HG02588 (cell line): ENCODE measurements at regions not wholly inside any gene's neighbourhood (a gene's known extent, or its start where the extent isn't known, plus 50 kb on each side); places are given as distances from the start of the nearest gene placed in this dataset.

Experiments used
- ATAC-seq: cut with Tn5 transposase; IDR thresholded peaks from one replicate; pipeline ENCODE4 v1.9.1; 2021; ENCODE audit warnings: mild to moderate bottlenecking, moderate library complexity; ENCODE audit not compliant: unreplicated experiment

DNA sequence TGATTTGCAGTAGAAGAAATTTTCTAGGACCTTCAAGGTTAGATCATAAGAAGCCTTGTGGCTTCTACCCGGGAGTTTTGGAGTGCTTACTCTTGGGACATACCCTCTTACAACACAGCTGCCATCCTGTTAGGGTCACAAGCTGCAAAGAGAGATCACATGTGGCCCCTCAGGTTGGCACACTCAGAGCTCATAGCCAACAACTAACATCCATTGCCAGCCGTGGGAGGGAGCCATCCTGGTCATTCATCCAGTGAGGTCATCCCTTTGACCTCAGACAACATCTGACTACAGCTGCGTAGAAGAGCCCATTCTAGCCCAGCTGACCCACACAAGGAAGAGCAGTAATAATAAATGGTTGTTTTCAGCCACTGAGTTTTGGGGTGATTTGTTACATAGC, 76.9 kb upstream of the NABP1 start:
- no peak for ATAC-seq

DNA sequence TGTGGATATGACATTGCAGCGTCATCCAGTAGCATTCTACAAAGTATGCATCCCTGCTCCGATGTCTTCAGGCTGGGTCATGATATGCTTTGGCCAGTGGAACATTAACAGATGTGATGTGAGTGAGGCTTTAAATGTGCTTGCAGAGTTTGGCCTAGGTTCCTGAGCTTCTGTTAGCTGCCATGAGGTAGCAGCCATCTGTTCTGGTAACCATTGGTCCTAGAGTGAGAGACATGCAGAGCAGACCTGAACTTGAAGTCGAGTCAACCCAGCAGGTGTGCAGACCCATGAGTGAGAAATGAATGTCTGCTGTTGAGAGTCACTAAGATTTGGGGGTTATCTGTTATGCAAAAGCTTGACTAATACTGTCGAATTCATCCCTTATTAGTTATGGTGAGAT, 73.8 kb upstream of the NABP1 start:
- no peak for ATAC-seq

DNA sequence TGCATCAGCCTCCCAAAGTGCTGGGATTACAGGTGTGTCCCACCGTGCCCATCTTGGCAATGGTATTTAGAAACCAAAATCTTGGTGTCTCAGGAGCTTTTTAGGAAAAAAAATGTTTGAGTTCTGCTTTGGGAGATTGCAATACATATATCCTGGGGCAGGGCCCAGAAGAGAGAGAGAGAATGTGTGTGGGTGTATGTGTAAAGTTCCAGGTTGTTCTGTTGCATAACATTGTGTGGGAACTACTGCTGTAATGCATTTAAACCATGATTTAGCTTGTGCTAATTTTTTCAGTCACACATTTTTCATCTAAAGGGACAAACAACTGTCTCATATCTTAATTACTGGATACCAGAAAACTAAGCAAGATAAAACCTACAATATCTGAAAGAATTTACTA, 70.8 kb upstream of the NABP1 start:
- no peak for ATAC-seq

DNA sequence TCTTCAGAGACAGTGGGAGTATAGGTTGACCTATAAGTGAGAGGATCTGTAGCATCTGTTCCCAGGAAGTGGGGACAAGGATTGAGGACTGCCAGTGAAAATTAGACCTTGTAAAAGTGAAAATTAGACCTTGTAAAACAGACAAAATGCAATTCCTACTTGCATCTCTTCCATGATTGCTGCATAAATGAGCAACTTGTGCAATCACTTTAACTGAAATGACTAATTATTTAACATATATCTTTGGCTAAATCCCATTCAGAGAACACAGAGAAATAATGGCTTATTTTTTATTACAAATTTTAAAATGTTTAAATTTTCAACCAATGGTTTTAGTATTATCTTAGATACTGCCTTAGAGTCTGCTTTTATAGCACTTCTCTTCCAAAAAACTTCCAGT, 67.2 kb upstream of the NABP1 start:
- no peak for ATAC-seq

DNA sequence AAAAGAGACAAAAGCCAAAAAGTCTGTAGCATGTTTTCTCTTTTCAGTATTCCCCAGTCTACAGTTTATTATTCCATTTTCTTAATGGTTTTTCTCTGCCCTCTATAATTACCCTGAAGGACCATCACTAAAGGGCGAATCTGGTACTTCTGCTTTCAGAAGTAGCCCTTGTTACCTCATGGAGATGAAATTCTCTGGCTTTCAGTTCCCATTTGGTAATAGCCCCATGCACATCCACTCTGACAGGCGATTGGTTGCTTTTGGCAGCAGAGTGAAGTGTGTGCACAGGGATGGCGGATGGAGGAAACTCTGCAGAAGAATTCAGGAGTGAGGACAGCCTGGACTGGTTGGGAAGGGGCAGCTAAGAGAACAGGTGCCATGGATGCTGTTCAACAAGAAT, 66.3 kb upstream of the NABP1 start:
- ATAC-seq: peak; percentile 99

DNA sequence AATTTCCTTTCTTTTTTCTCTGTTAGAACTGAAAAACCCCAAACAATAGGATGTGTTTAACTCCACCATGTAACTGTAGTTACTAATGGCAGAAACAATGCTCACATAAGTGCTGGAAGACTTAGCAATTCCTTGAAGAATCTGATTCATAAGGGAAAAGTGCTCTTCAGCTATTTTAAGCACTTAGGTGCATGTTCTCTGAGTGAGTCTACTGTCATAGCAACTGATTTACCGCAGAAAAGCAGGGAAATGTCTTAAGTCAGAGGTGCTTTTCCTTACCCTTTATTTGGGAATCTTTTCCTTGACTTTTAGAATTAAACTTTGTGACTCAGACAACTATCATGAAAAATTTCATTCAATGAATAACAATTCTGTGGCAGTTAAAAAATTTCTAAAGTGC, 65.4 kb upstream of the NABP1 start:
- no peak for ATAC-seq

DNA sequence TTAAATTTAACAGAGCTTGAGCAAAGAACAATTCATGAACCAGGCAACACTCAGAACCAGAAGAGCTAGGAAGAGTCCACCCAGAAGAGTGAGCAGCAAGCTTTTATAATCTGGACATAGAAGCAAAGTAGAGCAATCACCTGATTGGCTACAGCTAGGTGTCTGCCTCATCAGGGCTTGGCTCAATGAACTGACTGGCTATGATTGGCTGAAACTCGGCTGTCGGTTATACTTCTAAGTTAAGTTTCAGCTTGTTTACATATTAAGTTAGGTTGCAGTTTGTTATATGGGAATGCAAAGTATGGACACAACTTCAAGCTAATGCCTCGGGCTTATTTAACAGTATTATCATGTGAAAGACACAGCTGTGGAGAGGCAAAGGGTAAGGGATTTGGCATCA, 63.2 kb upstream of the NABP1 start:
- ATAC-seq: no peak

DNA sequence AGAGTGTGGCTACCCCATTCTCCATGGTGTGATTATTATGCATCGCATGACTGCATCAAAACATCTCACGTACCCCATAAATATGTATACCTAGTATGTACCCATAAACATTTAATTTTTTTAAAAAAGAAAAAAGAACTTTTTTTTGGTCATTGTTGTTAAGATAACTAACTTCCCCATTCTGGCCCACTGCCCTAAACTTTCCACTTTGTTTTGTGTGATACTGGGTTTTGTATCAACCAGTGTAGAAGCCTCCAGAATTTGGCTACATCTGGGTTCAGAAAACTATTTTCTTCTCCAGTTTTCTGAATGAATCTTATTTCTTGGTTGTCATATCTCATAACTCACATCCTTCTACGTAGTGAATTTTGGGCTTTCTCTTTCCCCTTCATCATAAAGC, 62.3 kb upstream of the NABP1 start:
- no peak for ATAC-seq

DNA sequence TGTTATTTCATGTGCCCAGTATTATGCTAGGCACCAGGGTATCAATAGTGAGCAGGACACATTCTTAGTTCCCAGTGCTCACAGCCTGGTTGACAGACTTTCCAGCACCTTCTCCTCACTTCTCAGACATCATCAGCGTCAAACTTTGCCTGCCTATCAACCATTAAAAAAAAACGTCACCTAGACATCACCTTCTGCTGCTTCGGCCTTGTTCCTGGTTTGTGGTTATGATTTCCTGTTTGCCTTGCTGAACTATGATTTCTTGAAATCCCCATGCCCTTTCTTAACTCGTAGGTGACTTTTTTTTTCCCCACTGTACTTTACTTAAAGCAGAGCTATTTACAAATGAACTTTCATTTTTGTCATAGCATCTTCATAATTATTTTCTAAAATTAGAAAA, 60.4 kb upstream of the NABP1 start:
- peak; percentile 87 for ATAC-seq

DNA sequence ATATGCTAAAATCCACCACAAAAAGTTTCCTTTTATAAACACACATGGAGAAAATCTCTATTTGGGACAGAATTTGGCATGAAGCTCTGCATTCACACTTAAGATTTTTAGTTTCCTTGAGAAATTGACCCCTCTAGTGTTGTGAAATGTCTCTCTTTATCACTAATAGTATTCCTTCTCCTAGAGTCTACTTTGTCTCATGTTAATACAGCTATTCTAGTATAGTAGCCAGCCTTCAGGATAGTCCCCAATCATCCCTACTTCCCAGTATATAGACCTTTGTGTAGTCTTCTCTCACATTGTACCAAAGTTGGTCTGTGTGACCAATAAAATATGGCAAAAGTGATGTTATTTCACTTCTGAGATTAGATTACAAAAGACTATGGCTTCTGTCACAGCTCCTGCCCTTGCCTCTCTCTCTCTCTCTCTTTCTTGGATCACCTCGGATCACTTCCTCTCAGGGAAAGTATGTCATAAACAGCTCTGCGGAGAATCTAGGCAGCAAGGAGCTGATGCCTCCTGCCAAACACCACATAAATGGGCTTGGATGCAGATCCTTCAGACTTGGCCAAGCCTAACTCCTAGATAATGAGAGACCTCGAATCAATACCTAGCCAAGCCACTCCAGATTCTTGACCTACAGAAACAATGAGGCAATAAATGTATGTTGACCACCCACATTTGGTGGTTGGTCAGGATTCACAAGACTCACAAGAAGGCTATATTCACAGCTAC, 59.7 kb upstream of the NABP1 start:
- ATAC-seq: peak; percentile 6

DNA sequence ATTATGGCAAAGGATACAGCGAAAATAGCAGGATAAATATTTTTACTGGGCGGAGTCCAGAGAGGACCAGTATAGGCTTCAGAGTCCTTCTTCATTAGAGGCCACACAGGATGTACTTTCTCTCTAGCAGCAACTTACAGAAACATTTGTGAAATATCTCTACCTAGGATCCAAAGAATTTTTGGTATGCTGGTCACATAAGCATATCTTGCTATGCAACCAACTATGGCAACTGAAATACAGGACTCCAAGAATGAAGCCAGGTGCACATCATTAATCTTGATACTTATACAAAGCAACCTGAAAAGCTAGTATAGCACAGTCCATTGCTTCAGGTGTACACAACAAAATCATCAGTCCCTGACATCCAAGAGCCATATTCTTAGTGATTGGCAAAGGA, 59.1 kb upstream of the NABP1 start:
- no peak for ATAC-seq

DNA sequence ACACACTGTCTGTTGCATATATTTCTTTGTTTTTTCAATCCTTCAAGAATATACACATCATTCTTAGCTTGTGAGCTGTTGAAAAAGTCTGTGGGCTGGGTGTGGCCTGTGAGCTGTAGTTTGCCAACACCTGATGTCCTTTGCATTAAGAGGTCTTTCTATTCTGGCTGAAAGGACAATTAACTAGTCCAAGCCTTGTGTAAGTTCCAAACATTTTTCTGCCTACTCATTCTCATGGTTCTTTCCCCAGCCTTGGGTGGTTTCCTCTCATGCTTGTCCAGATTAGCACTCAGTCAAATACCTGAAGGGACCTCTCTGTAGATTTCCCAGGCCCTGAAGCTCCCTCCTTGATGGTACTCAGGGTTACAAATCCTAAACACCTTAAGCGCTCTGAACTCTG, 57.8 kb upstream of the NABP1 start:
- ATAC-seq: no peak

DNA sequence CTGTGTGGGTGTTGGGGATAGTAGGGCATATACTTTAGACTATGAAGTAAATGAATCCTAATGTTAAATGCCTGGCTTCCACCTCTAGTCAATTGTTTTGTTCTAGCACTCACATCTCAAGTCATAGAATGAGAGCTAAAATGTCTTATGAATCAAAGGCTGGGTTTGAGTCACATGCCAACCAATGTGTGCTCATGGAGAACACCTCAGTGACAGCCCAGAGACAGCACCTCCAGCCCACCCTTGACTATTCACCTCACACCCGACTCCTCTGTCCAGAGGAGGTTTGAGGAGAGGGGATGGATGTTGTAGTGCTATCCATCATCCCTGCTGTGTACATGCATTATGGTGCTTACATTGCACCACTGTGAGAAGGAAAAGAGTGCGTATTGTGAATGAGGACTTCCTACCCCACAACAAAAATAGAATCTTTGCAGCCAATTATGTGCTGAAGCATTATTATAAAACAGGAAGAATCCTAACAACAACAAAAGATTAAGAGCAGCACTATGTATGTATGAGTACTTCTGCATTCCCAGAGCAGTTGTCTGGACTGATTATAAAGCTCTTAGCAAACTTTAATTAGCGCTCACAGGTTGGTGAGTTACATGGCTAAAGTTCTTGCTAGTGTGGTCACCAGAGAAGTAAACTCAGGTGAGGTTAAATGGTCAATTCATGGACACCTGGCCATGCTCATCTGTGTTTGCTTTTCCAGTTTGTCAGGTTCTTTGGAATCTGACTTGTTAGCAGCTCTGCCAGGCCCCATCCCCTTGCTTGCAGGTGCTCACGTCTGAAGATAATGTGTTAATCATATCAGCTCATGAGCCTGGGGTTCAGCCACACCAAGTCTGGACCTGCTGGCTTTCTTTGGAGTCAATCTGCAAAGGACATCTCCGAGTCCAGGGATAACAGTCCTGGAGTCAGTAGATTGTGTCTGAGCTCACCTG, 55.3 kb upstream of the NABP1 start:
- no peak for ATAC-seq

DNA sequence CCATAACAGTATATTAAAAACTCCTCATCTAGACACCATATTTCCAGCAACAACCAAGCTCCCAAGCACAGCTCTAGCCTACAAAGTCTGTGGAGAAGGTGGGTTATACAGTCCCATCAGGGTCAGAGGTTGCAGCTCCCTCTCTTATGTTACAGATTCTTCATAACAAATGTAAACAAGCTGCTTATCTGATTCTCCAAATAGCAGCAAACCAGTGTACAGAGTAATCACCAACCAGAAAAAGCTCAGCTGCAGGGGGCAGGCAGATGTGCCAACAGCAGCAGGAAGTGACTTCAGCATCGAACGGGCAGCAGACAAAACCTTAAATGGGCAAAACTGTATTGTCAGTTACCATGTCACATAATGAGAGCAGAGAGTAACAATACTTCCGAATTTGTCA, 52.9 kb upstream of the NABP1 start:
- ATAC-seq: peak; percentile 64

DNA sequence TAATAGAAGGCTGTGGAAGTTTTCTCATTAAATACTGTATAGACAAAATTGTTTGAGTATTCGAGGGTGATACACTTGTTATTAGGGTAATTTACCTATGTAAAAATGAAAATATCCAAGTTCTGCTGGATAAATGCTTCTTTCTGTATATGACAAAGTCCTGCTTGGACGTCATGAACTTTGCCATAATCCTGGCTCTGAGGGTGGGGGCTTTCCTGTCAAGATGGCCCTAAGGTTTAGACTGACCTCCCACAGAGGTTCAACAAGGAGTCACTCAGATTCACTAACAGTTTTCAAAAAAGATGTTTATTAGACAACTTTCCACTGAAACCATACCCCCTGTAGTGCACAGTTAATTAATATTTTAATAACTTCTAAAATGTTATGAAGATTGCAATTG, 52.5 kb upstream of the NABP1 start:
- no peak for ATAC-seq

DNA sequence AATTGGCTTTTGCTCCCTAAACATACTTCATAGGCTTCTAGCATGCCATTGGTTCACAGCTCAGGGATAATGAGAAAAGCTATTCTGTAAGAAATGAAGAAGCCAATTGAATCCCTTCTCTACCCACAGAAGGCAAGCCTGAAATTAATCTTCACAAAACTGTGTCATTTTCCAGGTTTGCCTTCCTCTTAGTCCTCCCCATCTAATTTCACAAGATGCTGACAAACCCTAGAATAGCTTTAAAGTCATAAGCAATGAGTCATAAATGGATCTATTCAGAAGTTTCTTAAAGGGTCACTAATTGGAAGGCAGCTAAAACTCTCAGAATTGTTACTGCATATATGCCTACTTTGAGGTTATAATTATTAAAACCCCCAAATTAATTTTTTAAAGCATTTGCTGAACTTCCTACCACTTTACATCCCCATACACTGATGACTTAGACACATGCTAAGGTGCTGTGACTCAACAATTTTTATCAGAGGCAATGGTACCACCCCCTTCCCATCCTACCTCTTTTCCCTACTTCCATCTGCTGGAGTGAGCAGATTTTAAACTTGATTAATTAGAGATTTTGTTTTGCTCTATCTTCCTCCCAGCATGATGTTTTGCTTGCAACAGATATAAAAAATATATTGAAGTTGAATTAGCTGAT, 51.3 kb upstream of the NABP1 start:
- ATAC-seq: no peak

DNA sequence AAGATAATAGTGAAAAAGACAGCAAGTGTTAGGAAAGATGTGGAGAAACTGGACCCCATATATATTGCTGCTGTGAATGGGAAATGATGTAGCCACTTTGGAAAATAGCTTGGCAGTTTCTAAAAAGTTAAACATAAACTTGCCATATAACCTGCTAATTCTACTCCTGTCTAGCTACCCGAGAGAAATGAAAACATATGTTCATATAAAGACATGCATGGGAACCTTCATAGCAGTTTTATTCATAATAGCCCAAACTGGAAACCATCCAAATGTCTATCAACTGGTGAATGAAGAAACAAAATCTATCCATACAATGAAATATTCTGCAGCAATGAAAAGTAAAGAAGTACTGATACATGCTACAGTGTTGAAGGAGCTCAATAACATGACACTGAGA, 50.4 kb upstream of the NABP1 start:
- no peak for ATAC-seq
